Vagina (tissue), 2 donors: ENCODE measurements at regions not wholly inside any gene's neighbourhood (a gene's known extent, or its start where the extent isn't known, plus 50 kb on each side); places are given as distances from the start of the nearest gene placed in this dataset.

ENCODE experiments used
- DNase-seq, 2 donors: peaks; one replicate each; pipeline ENCODE4 v3.0.0-alpha.2; 2017; ENCODE audit errors: extremely low spot score in 2 of 2
- H3K27ac ChIP-seq: fragments of 200-600 bp; sonication (generic); one replicate; pipeline ENCODE4 v1.5.1; 2019
- H3K27me3 ChIP-seq: fragments of 200-600 bp; sonication (generic); one replicate; pipeline ENCODE4 v1.5.1; 2019
- H3K36me3 ChIP-seq, 2 donors: fragments of 200-600 bp; sonication (generic); one replicate each; pipeline ENCODE4 v1.5.1; 2017 to 2019
- H3K4me1 ChIP-seq: fragments of 200-600 bp; sonication (generic); one replicate; pipeline ENCODE4 v1.5.1; 2019
- H3K4me3 ChIP-seq, 2 donors: fragments of 200-600 bp; sonication (generic); 1 replicate in 1 of 2; 2 replicates in 1 of 2; pipeline ENCODE4 v1.5.1; 2016 to 2019
- H3K9me3 ChIP-seq: fragments of 200-600 bp; sonication (generic); one replicate; pipeline ENCODE4 v1.5.1; 2019
- CTCF ChIP-seq, 3 experiments: fragments of 450-650 bp in 2 of 3; fragments of 200-600 bp in 1 of 3; sonication (generic) in 1 of 3; IDR thresholded peaks; one replicate each; pipeline ENCODE4 v1.5.1; 2017 to 2019; ENCODE audit warnings: antibody characterized with exemption in 3 of 3, mild to moderate bottlenecking in 2 of 3, moderate library complexity in 2 of 3
- POLR2A ChIP-seq, 2 donors: fragments of 450-650 bp; IDR thresholded peaks; one replicate each; pipeline ENCODE4 v1.6.1; 2017; ENCODE audit warnings: antibody characterized with exemption in 2 of 2, mild to moderate bottlenecking in 2 of 2, moderate library complexity in 2 of 2
- POLR2AphosphoS5 ChIP-seq, 2 donors: sonication (generic); formaldehyde crosslinking; IDR thresholded peaks; one replicate each; pipeline ENCODE4 v1.9.0; 2017; ENCODE audit warnings: antibody characterized with exemption in 2 of 2, mild to moderate bottlenecking in 2 of 2, low read depth in 1 of 2; ENCODE audit not compliant: insufficient read depth in 1 of 2
- intact Hi-C: fragments of 100-400 bp; cut with DNase I; formaldehyde crosslinking; loops from one replicate; pipeline ENCODE4 v1.15.1; 2023

GRCh38 chr4:122309988-122310626 lies 68.7 kb upstream of the ADAD1 start:
- Histone ChIP-seq H3K27ac (no peak overlapping the region), H3K36me3 (peaks cover 0 to 12% of the 10 kb centered on the region in 2 donors), H3K9me3 (no peaks in the 10 kb centered on the region), H3K27me3 (no peaks in the 10 kb centered on the region), H3K4me1 (no peaks in the 10 kb centered on the region), H3K4me3 (no peak overlapping the region)
- intact Hi-C loops, result no loop called here
- TF ChIP-seq POLR2AphosphoS5 (IDR thresholded peaks at IDR 0.05; ENCODE audit: insufficient read depth in 1 of 2, low read depth in 1 of 2) (no peak), POLR2A (IDR thresholded peaks at IDR 0.05) (no peak), CTCF (IDR thresholded peaks at IDR 0.05) (no peak)
- no peak for DNase-seq

GRCh38 chr4:122313006-122313646 lies 65.7 kb upstream of the ADAD1 start:
- H3K27ac ChIP-seq, result no peak overlapping the region
- H3K9me3 ChIP-seq, result no peaks in the 10 kb centered on the region
- TF ChIP-seq CTCF (IDR thresholded peaks at IDR 0.05) (no peak), POLR2AphosphoS5 (IDR thresholded peaks at IDR 0.05; ENCODE audit: insufficient read depth in 1 of 2, low read depth in 1 of 2) (no peak), POLR2A (IDR thresholded peaks at IDR 0.05) (no peak)
- intact Hi-C loops, result no loop called here
- H3K4me3 ChIP-seq, result no peak overlapping the region
- DNase-seq, result no peak
- no peaks in the 10 kb centered on the region for H3K27me3 ChIP-seq
- H3K4me1 ChIP-seq, result no peaks in the 10 kb centered on the region
- peaks cover 0 to 26% of the 10 kb centered on the region in 2 donors for H3K36me3 ChIP-seq

- no peak for TF ChIP-seq POLR2AphosphoS5 (IDR thresholded peaks at IDR 0.05; ENCODE audit: insufficient read depth in 1 of 2, low read depth in 1 of 2)
- no peak for TF ChIP-seq POLR2A (IDR thresholded peaks at IDR 0.05)
- TF ChIP-seq CTCF (IDR thresholded peaks at IDR 0.05), result no peak
- Histone ChIP-seq H3K4me1 (no peaks in the 10 kb centered on the region), H3K9me3 (no peaks in the 10 kb centered on the region), H3K27ac (no peak overlapping the region), H3K36me3 (peaks cover 0 to 24% of the 10 kb centered on the region in 2 donors), H3K27me3 (no peaks in the 10 kb centered on the region), H3K4me3 (no peak overlapping the region)
- intact Hi-C loops, result no loop called here
- no peak for DNase-seq
These were observed 51.9 kb upstream of the ADAD1 start for GRCh38 chr4:122326908-122327307.

- no peaks in the 10 kb centered on the region for H3K27me3 ChIP-seq
- H3K27ac ChIP-seq, result no peak overlapping the region
- DNase-seq, result no peak
- H3K36me3 ChIP-seq, result peaks cover 0 to 10% of the 10 kb centered on the region in 2 donors
- no peaks in the 10 kb centered on the region for H3K9me3 ChIP-seq
- no peaks in the 10 kb centered on the region for H3K4me1 ChIP-seq
- intact Hi-C loops, result no loop called here
- TF ChIP-seq CTCF (IDR thresholded peaks at IDR 0.05) (no peak), POLR2AphosphoS5 (IDR thresholded peaks at IDR 0.05; ENCODE audit: insufficient read depth in 1 of 2, low read depth in 1 of 2) (no peak), POLR2A (IDR thresholded peaks at IDR 0.05) (no peak)
- no peak overlapping the region for H3K4me3 ChIP-seq
These were observed 49.9 kb upstream of the ADAD1 start for GRCh38 chr4:122328893-122329292.
